GM19395 (cell line): ENCODE measurements at regions not wholly inside any gene's neighbourhood (a gene's known extent, or its start where the extent isn't known, plus 50 kb on each side); places are given as distances from the start of the nearest gene placed in this dataset.
"Not testable (repeated sequence)": the region's sequence is repeated elsewhere in the genome, so short reads cannot be mapped to it uniquely, and the experiment has no call there.

Experiments
- ATAC-seq: cut with Tn5 transposase; IDR thresholded peaks from one replicate; pipeline ENCODE4 v1.9.1; 2021; ENCODE audit warnings: mild to moderate bottlenecking, moderate library complexity; ENCODE audit not compliant: unreplicated experiment

DNA sequence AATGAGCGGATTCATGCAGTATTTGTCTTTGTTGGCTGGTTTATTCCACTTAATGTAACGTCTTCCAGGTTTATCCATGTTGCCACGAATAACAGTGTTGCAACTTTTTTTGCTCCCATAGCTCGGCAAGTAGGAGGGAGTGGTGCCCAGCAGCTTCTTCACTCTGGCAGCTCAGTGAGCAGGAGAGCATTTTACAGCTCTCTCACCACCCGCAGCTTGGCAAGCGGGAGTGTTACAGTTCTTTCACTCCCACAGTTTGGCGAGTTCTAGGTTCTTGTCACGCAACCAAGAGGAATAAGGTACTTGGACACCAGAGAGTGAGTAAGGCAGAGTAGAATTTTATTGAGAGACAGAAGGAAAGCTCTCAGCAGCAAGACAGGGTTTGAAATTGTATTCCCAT is 935.2 kb downstream of the TBL1XR1 start:
- ATAC-seq = no peak

DNA sequence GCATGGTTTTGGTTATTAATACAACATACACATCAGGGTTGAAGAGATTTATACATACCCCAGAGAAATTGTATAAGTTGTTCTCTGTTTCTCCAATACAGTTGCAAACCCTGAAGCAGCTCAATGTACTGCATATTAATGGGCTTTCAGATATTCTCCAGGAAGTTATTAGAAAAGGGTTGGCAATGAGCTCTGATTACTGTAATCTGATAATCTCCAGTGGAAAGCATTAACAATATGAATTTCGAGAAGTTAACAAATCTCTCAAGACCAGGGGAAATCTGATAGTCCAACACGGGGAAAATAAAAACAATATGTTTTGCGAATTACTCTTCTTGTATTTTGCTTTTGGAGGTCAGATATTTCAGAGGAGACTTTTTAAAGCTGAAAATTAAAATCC is 950.1 kb downstream of the TBL1XR1 start:
- ATAC-seq = no peak

DNA sequence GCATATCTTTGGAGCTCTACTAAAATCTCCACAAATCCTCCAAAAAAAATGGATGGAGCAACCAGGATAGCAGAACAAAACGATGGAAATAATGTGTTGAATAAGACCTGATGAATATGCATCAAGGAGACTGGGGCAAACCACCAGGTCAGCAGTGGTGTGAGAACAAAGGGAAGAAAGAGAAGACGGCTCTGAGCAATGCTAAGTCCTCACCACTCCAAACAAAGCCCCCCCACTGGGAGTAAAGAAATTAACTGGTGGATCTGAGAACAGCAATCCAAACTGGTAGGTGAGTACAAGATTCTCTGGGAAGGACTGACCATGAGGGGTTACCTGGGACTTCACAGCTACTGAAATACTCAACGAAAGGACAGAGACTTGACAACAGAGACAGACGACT is 977.3 kb downstream of the TBL1XR1 start:
- ATAC-seq = no peak

DNA sequence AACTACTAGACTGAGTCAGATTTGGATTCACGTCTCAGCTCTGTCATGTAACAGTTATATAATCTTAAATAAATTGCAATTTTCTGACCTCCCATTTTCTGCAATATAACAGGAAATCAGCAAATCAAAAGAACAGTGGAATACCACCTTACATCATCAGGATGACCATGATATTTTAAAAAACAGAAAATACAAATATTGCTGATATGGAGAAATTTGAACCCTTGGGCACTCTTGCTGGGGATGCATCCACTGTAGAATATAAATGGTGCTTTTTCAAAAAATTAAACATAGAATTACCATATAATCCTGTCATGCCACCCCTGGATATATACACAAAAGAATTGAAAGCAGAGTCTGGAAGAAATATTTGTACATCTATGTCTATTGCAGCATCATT is 982.5 kb downstream of the TBL1XR1 start:
- no peak for ATAC-seq

DNA sequence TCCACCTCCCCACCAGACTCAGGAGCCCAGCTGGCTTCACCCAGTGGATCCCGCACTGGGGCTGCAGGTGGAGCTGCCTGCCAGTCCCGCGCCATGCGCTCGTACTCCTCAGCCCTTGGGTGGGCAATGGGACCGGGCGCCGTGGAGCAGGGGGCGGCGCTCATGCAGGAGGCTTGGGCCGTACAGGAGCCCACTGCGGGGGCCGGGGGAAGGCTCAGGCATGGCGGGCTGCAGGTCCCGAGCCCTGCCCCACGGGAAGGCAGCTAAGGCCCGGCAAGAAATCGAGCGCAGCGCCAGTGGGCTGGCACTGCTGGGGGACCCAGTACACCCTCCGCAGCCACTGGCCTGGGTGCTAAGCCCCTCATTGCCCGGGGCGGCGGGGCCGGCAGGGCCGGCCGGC is 984.0 kb downstream of the TBL1XR1 start:
- not testable (repeated sequence) for ATAC-seq

DNA sequence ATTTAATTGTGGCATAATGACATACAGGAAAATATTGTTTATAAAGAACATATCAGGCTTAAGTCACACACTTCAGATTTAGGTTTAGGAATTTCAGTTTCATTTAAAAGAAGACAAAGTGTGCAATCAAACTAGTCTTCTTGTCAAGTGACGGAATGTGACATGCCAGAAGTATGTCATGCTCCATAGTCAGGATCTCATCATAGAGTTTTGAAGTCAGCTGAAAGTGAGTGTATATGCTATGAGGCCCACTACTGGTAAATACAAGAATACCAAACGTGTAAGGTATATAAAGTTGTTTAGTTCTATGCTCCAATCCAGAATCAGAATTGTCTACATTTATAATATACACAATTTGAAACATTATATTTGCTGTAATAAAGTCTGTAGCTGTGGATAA is 988.4 kb downstream of the TBL1XR1 start:
- ATAC-seq = no peak

DNA sequence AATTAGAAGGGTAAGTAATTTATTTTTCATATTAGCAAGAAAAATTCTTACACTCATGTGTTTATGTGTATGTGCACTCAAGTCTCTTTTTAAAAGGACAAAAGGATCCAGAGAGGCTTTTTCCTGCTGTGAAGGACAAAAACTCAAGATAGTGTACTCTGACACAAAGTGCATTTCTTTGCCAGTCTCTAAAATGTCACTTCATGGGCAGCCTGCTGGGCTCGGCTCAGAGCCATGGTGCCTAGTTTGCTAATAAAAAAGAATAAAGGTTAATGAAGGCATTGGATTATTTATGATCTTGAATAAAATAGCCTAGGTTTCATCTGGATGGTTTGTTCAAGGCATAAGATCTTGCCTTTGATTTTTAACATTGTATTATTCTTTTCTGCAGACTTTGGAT is 989.0 kb downstream of the TBL1XR1 start:
- no peak for ATAC-seq

DNA sequence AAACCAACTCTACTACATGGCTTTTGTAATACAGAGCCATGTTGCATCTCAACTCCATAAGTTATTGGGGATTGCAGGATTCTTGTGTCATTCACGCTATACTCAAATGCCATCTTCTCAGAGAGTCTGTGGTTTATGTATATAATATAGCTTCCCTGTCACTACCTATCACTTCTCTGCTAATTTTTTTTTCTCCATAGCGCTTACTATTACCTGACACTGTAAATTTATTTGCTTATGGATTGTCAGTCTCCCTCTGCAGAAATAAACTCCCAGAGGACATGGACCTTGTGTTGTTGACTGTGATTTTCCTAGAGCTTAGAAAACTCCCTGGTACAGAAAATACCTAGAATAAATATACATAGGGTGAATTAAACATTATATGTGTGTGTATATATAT is 990.5 kb downstream of the TBL1XR1 start:
- no peak for ATAC-seq

DNA sequence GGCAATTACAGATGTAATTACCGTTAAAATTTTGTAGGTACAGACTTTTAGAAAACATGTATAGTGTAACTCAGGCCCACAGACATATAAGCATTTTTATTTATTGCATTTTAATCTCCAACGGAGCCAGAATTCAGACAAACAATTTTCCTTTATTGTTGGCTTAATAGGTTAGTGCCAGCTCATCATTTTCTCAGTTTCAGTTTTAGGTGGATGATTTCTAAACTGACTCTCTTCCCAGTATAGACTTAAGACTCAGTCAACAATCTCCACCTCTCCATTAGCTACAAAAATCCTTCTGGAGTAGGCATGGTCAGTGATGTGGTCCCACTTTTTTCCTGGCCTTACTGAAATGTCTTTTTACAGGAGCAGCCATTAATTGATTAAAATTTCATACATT is 994.6 kb downstream of the TBL1XR1 start:
- ATAC-seq = no peak

DNA sequence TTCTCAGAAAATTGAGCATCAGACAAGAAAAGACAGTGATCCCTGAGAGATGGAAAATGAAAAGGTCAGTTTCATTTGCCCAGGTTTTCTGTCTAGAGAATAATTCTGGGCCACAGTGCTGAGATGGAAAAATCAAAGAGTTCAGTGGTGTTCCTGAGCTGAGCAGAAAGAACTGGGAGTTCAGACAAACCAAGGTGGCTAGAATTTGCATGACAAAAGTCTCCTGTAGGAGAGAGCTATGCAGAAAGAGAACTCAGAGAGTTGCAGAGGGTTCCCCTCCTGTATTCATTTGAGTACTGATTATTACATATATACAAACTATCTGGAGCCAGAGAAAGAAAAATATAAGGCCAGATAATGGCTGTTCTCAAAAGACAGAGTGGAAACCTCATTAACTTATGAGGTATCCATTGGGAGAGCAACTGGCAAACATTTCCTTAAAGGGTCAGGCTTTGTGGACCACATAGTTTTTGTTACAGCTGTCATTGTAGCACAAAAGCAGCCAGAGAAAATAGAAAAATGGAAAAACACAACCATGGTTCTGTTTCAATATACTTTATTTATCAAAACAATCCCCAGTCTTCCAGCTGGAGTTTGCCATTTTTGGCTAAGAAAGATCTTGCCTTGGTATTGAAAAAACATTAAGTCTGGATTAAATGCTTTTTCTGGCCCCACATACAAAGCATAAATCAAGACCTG is 1004.1 kb downstream of the TBL1XR1 start:
- ATAC-seq = no peak

DNA sequence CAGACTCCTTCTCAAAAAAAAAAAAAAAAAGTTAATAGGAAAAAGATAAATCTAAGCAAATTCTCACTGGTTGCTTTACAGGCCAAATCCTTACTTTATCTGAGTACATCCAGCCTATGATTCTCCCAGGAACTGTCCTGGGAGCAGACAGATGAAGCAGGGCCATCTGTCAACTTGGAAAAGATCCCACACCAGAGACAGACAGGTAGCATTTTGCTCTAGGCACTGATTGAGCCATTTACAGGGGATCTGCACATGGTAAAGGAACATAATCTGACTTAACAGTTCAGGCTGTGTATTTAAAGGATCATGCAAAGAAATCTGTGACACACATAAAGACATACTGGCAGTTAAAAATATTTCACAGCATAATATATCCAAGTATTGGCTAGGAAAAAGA is 1006.5 kb downstream of the TBL1XR1 start:
- no peak for ATAC-seq

DNA sequence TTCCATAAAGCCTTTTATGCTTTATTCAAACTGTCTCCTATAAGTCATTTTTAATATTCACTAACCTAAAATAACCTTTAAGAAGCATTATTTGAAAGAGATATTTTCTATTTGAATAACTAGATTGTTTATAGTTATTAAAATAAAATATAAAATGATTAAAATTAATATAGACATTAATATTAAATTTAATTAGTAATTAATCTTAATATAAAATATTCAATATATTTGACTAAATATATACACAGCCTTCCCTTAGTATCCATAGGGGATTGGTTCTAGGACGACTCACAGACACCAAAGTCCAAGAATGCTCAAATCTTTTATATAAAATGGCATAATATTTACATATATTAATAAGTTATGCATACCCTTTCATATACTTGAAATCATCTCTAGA is 1014.1 kb downstream of the TBL1XR1 start:
- ATAC-seq = no peak

DNA sequence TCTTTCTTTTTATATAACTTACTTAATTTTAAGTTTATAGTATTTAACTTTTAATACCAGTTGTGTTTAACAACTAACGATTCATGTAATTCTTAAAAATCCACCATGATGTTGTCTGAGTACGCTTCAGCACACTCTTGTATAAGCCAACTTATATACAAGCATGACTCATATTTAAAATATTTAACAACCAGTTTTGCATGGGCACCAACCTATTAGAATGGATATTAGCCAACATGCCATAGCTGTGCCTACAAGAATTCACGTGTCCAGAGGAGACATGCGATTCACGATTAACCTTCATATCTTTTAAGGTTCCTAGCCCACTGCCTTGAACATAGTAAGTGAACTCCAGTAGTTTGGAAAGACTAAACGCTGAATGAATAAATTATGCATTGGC is 1023.2 kb downstream of the TBL1XR1 start:
- ATAC-seq = no peak

DNA sequence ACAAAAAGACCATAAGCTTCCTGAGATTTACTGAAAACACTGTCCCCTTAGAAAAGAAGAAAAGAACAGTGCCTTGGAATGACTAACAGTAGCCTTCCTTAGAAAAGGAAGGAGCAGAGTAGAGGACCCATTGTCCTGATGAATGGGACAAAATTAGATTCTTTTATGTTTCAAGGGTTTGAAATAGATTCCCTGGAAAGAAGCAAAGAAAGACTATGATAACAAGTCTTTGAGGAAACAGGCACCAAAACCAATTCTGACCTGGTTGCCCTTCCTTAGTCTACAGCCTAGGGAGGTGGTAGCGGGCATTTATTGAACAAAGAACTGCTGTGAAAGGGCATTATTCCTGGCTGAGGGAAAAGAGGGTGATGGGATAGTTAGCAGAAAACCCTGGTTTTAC is 1024.8 kb downstream of the TBL1XR1 start:
- ATAC-seq = no peak

DNA sequence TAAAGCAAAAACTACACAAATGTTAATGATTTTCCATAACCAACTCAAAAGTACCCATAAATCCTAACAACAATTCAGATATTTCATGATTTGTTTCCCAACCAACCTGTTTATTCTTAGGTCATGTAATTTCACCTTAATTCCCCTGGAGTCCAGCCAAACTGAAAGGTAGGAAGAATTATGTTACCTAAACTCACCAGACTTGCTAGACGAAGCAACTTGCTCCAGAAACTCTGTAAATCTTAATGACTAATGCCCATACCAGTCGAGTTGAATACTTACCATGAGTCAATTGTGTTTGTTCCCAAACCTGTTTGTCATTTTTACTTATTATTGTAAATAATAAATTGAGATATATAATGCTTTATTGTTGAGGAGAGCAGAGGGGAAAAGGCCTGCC is 1030.0 kb downstream of the TBL1XR1 start:
- ATAC-seq = no peak

DNA sequence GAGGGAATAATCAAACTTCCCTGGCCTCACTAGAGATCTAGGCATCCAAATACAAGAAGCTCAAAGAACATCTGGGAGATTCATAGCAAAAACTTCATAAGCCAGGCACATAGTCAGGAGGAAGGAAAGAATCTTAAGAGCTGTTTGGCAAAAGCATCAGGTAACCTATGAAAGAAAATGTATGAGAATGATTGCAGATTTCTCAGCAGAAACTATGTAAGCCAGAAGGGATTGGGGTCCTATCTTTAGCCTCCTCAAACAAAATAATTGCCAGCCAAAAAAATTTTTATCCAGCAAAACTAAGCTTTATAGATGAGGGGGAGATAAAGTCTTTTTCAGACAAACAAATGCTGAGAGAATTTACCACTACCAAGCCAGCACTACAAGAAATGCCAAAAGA is 1036.3 kb downstream of the TBL1XR1 start:
- no peak for ATAC-seq

DNA sequence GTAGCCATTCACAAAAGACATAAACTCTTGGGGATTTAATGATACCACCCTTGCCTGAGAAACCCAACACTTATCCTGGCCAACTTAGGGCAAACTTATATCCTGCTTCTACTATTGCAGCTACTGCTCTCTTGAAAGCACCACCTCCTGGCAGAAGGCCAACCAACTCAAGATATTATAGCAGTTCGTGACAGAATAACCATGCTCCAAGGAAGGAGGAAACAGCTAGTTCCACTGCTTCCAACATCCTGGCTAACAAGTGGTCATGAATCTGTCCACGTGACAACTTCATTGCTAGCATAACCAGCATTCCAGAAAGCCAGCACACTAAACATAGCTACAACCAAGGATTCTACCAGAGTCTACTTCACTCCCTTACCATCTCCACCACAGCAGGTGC is 1037.5 kb downstream of the TBL1XR1 start:
- no peak for ATAC-seq

DNA sequence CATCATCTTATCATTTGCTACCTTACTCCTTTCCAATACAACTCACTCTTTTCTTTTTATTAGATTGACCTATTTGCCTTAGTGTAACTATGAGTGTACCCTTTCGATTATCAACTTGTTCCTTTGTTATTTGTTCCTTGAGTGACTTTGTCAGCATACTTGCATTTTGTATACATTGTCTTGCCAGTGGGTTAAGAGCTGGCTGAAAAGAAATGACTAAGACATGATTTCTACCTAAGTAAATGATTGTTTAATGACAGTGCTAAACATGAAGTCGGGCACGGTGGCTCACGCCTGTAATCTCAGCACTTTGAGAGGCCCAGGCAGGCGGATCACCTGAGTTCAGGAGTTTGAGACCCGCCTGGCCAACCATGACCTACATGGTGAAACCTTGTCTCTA is 1042.3 kb downstream of the TBL1XR1 start:
- no peak for ATAC-seq

DNA sequence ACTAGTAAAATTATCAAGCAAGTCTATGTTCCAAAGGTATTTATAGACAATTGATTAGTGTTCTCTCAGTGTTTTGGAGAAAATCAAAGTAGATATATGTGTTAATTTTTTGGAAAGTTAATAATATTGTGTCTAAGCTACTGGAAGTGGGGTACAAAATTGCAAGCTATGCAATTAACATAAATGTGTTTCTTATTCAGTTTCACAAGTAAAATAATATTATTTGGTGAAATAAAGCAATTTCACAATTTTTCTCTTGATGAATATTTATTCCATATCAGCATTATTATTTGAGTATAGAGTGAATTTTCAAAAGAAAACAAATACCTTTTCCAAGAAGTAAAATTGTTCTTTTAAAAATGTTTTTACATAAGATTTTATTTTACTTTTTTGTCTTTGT is 1047.7 kb downstream of the TBL1XR1 start:
- ATAC-seq = no peak

DNA sequence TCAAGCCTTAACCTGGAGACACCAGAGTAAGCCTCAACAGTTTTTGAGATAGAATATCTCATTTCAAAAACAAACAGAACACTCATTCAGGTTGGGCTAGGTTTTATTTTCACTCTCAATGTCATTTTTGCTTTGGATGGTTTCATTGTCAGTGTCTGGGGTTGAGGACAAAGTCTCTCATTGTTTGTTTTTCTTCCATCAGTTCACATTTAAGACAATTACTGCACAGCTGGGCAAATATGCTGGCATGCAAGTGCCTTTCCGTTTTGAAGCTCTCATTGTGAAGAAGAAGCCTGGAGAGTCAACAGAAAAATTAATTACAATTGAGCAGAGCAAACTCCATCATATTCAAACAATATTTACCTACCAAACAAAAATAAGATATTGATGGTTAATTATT is 1050.0 kb downstream of the TBL1XR1 start:
- ATAC-seq = no peak

DNA sequence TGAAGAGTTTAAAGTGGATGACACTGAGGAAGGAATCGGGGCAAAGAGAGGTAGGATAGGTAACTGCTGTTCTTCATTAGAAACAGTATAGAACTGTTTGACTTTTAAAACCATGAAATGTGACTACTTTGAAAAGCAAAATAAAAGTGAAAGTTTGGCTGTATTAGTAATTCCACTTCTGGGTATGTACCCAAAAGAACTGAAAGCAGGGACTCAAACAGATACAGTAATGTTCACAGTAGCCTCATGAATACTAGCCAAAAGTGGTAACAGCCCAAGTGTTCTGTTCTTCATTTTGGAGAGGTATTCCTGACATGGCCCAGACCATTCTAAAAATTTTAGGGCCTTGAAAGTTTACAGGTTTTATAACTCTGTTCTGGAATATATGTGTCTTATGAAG is 1055.4 kb downstream of the TBL1XR1 start:
- ATAC-seq = no peak

DNA sequence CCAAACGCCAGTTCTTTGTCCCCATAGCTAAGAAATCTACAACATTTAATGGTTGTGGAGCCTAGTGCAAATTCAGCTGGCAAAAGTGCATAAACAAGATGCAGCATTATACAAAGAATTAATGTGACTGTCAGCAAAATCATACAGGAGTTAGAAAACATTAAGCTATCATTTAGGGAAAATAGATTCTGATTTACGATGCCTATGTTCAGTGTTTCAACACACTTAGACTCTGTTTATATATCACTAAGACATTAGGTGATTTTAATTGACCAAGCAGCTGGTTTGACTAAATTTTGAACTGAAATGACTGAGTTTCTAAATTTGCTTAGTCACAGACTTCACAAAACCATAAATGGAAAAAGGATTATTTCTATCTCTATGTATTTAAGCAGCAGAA is 1076.8 kb downstream of the TBL1XR1 start:
- no peak for ATAC-seq

DNA sequence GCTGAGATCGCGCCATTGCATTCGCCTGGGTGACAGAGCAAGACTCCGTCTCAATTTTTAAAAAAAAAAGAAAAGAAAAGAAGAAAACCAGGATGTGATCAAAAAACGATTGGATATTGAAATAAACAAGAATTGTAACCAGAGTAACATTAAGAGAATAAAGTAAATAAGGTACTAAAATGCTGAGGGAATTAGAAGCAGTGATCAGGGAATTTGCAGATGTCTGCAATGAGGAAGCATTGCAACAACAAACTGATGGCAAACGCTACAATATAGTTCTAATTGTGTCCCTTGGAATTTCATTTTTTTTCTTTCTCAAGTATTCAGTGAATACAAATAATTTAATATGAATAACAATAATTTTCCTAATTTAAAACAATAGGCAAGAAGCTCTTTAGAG is 1077.5 kb downstream of the TBL1XR1 start:
- no peak for ATAC-seq

DNA sequence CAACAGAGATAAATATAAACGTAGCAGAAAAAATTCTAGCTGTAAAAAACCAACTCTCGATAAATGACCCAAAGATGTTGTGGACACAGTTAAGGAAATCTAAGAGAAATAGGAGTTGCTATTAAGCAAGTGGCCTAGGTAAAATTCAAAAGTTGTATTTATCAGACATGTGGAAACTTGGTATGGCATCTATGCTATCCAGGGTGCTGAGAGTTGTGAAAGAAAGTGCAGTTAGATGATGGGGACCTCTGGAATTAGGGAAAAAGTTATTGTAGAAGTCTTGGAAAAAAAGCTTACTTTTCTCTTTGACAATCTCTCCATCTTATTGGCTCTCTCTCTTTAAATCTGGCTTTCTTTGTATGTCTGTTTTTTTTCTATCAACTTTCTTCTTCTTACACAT is 1090.9 kb downstream of the TBL1XR1 start:
- ATAC-seq = no peak
